MCF 10A (cell line): ENCODE measurements at regions not wholly inside any gene's neighbourhood (a gene's known extent, or its start where the extent isn't known, plus 50 kb on each side); places are given as distances from the start of the nearest gene placed in this dataset.

Experiments used
- BruUV-seq: library from RNA; stranded (reverse); fragments of 400-500 nt; replicated peaks from 2 replicates; lab custom pipeline; 2021; lab: Mats Ljungman, UMichigan
- CTCF ChIA-PET: fragments of 300-600 bp; sonication (Branson Sonifier 250); formaldehyde crosslinking; extraction: SDS; loops from one replicate; lab custom pipeline; 2021; ENCODE audit warnings: antibody characterized with exemption, inconsistent platforms; lab: Yijun Ruan, JAX
- POLR2A ChIA-PET: fragments of 300-600, 350-650 bp; sonication (Branson Sonifier 250); formaldehyde crosslinking; extraction: SDS; loops from one replicate; lab custom pipeline; 2020; ENCODE audit warnings: antibody characterized with exemption, inconsistent platforms; lab: Yijun Ruan, JAX
- DNase-seq: peaks from one replicate; pipeline ENCODE4 v3.0.0-alpha.2; 2018; ENCODE audit not compliant: unreplicated experiment
- H3K27ac Mint-ChIP-seq: one replicate; pipeline ENCODE4 v1.8.0; 2022; ENCODE audit warnings: mild to moderate bottlenecking, low read depth, mixed read lengths; ENCODE audit not compliant: unreplicated experiment
- H3K27me3 Mint-ChIP-seq: one replicate; pipeline ENCODE4 v1.8.0; 2022; ENCODE audit warnings: mixed read lengths; ENCODE audit not compliant: insufficient read depth, unreplicated experiment
- H3K36me3 Mint-ChIP-seq: one replicate; pipeline ENCODE4 v1.8.0; 2022; ENCODE audit warnings: mild to moderate bottlenecking, moderate library complexity, mixed read lengths; ENCODE audit not compliant: insufficient read depth, unreplicated experiment
- H3K4me1 Mint-ChIP-seq: one replicate; pipeline ENCODE4 v1.8.0; 2022; ENCODE audit warnings: mixed read lengths; ENCODE audit not compliant: insufficient read depth, unreplicated experiment
- H3K4me3 Mint-ChIP-seq: one replicate; pipeline ENCODE4 v1.8.0; 2022; ENCODE audit warnings: mild to moderate bottlenecking, moderate library complexity, mixed read lengths; ENCODE audit not compliant: unreplicated experiment
- H3K9me3 Mint-ChIP-seq: one replicate; pipeline ENCODE4 v1.8.0; 2022; ENCODE audit warnings: mixed read lengths; ENCODE audit not compliant: unreplicated experiment
- CTCF ChIP-seq: fragments of 200-600 bp; IDR thresholded peaks from one replicate; pipeline ENCODE4 v1.8.0; 2022; ENCODE audit warnings: antibody characterized with exemption, mild to moderate bottlenecking; ENCODE audit not compliant: unreplicated experiment
- intact Hi-C: fragments of 100-400 bp; cut with micrococcal nuclease; formaldehyde crosslinking; loops from 2 replicates; pipeline ENCODE4 v1.14.1; 2022

DNA sequence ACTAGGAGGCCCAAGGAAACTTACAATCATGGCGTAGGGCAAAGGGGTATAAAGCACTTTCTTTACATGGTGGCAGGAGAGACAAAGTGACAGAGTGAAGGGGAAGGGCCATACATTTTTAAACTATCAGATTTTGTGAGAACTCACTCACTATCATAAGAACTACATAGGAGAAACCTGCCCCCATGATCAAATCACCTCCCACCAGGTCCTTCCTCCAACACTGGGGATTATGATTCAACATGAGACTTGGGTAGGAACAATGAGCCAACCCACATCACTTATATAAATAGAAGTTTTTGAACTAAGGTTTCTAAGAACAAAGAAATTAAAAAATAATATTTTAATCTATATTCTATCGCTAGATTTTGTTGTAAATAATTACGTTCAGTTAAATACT is 460.3 kb upstream of the TYRP1 start:
- POLR2A ChIA-PET, result no interaction called here
- H3K27me3 Mint-ChIP-seq, result no peaks in the 10 kb centered on the region
- TF ChIP-seq CTCF, result no peak
- peaks cover 9% of the 10 kb centered on the region for H3K9me3 Mint-ChIP-seq
- no TSS peak for BruUV-seq
- intact Hi-C loops, result no loop called here
- no peaks in the 10 kb centered on the region for H3K36me3 Mint-ChIP-seq
- no peak overlapping the region for H3K27ac Mint-ChIP-seq
- no peak for DNase-seq
- CTCF ChIA-PET, result no interaction called here
- H3K4me3 Mint-ChIP-seq, result no peak overlapping the region
- no peaks in the 10 kb centered on the region for H3K4me1 Mint-ChIP-seq

GRCh38 chr9:12253941-12254340 is 439.2 kb upstream of the TYRP1 start:
- peaks cover 23% of the 10 kb centered on the region for H3K9me3 Mint-ChIP-seq
- peaks cover 11% of the 10 kb centered on the region for H3K27me3 Mint-ChIP-seq
- CTCF ChIA-PET, result no interaction called here
- POLR2A ChIA-PET, result no interaction called here
- no peaks in the 10 kb centered on the region for H3K36me3 Mint-ChIP-seq
- no TSS peak for BruUV-seq
- intact Hi-C loops, result no loop called here
- no peak for DNase-seq
- H3K4me3 Mint-ChIP-seq, result no peak overlapping the region
- H3K4me1 Mint-ChIP-seq, result no peaks in the 10 kb centered on the region
- no peak overlapping the region for H3K27ac Mint-ChIP-seq
- no peak for TF ChIP-seq CTCF

- Mint-ChIP-seq H3K4me1 (no peaks in the 10 kb centered on the region), H3K9me3 (no peaks in the 10 kb centered on the region), H3K27me3 (peaks cover 11% of the 10 kb centered on the region), H3K4me3 (no peak overlapping the region), H3K27ac (no peak overlapping the region), H3K36me3 (no peaks in the 10 kb centered on the region)
- POLR2A ChIA-PET, result no interaction called here
- CTCF ChIA-PET, result no interaction called here
- no peak for DNase-seq
- no TSS peak for BruUV-seq
- no peak for TF ChIP-seq CTCF
- intact Hi-C loops, result no loop called here
These were observed 426.4 kb upstream of the TYRP1 start for GRCh38 chr9:12266758-12267157.

GRCh38 chr9:12271421-12271891 is 421.7 kb upstream of the TYRP1 start:
- Mint-ChIP-seq H3K27ac (no peak overlapping the region), H3K4me1 (no peaks in the 10 kb centered on the region), H3K36me3 (no peaks in the 10 kb centered on the region), H3K27me3 (peaks cover 11% of the 10 kb centered on the region), H3K9me3 (no peaks in the 10 kb centered on the region), H3K4me3 (no peak overlapping the region)
- ChIA-PET POLR2A (no interaction called here), CTCF (no interaction called here)
- no TSS peak for BruUV-seq
- intact Hi-C loops, result no loop called here
- no peak for DNase-seq
- no peak for TF ChIP-seq CTCF
